ENCODE measurements at regions not wholly inside any gene's neighbourhood (a gene's known extent, or its start where the extent isn't known, plus 50 kb on each side); places are given as distances from the start of the nearest gene placed in this dataset.
"Not testable (repeated sequence)": the region's sequence is repeated elsewhere in the genome, so short reads cannot be mapped to it uniquely, and the experiment has no call there.

DNA sequence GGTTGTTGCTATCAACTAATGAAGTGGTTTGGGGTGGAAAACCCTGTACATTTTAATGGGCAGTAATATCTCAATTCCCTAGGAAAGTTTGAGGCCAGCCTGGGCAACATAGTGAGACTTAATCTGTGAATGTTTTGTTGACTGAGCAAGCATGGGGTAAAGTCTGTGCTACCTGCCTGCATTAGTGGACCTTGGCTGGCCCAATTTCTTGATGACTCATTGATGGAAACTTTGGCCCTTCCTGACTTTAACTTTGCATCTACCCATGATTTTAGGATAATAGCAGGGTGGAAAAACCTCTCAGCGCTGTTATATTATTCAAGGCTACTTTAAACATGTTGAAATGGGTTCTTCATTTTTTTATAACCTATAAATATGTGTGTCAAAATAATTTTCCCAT, 389.4 kb upstream of the RORB start:
- no peak for DNase-seq

- DNase-seq = no peak
Observed at GRCh38 chr9:74115976-74116375, 381.2 kb upstream of the RORB start.

DNA sequence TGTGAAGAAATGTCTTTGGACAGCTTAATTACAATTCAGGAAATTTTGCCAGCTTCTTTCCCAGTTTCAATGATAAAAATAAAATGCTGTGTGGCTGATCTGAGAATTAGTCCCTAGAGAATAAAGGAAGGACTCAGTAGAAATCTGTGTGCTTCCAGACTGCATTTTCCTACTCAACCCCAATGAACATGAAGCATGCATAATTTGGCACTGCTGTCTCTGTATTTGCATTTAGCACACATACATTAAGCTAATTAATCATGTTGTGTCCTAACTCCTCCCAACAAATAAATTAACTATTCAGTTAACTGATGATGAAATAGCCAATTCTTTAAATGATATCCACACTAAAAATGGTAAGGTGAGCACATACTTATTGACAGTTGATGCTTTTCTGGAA, 380.0 kb upstream of the RORB start:
- DNase-seq = no peak

DNA sequence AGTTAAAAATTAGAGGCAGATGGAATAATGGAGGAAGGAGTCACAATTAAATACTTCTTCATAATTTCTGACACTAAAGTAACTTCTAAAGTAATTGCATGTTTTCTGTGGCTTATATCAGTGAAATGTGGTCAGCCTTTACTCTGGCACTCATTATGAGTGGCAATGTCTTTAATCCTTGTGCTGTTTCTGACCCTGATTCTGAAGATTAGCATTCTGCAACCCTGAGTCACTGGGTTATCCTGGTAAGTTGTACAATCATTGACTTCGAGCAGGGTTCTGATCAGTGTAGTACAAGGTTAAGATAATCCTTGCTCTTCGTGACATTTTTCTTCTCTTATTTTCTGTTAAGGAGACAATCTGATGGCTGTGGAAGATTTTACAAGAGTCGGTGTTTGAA, 379.4 kb upstream of the RORB start:
- DNase-seq = no peak

- no peak for DNase-seq
Observed at GRCh38 chr9:74120061-74120460, 377.1 kb upstream of the RORB start.

- no peak for DNase-seq
Observed at GRCh38 chr9:74120470-74120869, 376.7 kb upstream of the RORB start.

DNA sequence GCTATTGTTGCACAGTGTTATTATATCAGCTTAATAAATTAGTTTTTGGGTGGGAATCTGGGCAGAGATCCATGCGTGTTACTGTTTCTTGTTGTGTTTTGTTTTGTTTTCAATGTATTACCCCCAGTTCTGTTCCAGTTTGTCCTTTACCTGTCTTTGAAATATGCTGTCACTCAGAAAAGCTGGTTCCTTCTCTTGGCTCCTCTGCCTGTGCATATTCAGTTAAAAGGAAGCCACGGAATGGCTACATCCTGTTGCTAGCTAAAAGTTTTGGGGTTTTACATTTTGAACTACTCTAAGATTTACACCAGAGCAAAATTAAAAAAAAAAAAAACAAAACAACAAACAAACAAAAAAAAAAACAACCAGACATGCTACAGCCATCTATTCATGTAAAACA, 374.9 kb upstream of the RORB start:
- DNase-seq = no peak

GRCh38 chr9:74122661-74123060, 374.5 kb upstream of the RORB start:
- DNase-seq = no peak

GRCh38 chr9:74125941-74126340, 371.2 kb upstream of the RORB start:
- DNase-seq = no peak

DNA sequence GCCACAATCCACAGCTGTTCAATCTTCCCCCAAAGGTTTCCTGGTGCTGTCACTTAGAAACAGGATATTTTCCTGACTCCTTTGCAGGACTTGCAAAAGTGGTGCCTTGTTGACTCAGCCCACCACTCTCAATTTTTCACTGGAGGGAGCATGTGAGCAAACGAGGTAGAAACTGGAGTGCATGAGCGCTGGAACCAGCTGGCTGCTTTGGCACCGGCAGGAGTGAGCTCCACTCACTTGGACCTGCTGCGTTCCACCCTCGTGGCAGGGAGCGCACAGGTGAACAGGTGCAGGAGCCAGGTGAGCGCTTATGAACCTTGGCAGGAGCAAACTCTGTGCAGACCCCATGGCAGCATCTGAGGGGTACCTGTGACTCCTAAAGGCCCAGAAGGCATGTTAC, 364.1 kb upstream of the RORB start:
- no peak for DNase-seq

GRCh38 chr9:74133921-74134320, 363.2 kb upstream of the RORB start:
- no peak for DNase-seq

DNA sequence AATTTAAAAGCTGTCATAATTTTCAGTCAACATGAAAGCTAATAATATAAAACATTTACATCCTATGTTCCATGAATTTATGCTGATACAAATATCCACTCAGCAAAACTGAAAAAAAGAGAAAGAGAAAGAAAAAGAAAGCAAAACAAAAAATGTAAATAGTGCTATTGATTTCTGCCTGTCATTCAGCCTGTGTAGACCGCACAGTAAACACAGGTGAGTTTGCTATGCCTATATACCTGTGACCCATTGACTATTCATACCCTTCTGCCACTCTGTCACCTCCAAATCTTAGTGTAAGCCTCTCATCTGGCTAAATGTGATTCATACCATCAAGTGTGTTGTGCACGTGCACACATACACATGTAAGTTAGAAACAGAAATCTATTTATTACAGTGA, 359.0 kb upstream of the RORB start:
- no peak for DNase-seq

DNA sequence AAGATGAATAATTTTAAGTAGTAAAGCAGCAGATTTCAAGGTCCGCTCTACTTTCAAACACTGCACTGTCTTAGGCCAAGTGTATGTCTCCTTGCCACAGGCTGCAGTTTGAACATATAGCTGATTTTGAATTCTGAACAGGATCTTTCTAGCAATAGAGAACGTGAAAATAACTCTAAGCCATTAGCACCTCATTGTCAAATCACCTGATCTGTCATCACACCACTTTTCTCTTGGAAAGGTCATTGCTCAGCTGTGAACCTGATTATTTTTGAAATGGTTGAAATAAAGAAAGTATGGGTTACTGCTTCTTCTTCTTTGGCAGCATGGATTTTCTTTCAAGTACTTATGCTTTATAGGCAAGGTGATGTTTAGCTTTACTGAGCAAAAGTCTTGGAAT, 357.0 kb upstream of the RORB start:
- no peak for DNase-seq

DNA sequence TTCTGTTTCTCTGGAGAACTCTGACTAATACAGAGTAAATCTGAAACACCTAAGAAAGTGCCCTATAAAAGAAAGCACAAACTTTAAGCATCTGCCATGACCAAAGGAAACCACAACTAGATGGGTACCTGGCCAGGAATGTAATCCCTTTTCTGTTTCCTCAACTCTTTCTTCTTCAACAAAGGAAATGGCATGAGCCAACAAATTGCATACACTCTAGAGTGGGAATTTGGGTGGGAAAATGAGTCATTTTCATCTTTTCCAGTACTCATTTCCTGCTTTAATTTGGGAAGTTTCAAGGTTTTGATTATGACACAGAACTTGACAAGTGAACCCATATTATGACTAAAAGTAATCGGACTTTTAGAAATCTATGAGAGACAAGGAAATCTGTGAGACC, 349.2 kb upstream of the RORB start:
- no peak for DNase-seq

- no peak for DNase-seq
Observed at GRCh38 chr9:74172874-74173273, 324.3 kb upstream of the RORB start.

DNA sequence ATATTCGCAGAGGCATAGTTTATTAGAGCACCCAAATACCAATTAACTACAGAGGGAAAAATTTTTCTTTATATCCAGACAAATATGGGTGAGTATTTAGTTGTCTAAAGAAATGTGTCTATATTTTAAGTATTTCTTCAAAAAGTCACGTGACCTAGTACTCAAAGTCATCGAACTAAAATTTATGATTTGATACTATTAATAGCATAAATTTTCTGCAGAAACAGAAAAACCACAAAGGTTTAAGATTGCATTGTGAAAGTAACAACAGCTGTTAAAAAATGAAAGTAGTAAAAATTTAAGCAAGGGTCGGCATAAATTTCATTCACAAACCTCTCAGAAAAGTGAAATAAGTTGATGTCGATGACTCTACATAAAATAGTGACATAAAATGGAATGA, 323.9 kb upstream of the RORB start:
- DNase-seq = no peak

DNA sequence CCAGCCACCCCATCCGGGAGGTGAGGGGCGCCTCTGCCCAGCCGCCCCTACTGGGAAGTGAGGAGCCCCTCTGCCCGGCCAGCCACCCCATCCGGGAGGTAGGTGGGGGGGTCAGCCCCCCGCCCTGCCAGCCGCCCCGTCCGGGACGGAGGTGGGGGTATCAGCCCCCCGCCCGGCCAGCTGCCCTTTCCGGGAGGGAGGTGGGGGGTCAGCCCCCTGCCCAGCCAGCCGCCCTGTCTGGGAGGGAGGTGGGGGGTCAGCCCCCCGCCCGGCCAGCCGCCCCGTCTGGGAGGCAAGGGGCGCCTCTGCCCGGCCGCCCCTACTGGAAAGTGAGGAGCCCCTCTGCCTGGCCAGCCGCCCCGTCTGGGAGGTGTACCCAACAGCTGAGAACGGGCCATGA, 299.4 kb upstream of the RORB start:
- DNase-seq = not testable (repeated sequence)

DNA sequence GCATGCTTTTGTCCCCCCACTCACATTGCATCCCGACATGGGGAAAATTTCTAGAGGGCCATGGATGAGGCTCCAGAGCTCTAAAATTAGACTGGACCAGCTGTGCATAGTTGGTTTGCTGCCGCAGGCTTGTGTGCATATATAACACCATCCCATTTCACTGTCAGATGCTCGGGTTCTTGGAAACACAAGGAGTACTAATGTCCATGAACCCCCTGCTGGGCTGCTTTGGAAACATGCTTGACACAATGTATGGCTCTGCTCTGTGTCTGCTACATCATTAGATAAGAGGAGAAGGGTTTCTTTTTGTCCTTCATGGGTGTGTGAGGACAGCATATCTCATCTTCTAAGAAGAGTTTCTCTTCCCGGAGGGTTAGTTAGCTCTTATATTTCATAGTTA, 292.1 kb upstream of the RORB start:
- DNase-seq = no peak

- DNase-seq = no peak
Observed at GRCh38 chr9:74218385-74219063, 278.6 kb upstream of the RORB start.

GRCh38 chr9:74220327-74220726, 276.8 kb upstream of the RORB start:
- DNase-seq = no peak

DNA sequence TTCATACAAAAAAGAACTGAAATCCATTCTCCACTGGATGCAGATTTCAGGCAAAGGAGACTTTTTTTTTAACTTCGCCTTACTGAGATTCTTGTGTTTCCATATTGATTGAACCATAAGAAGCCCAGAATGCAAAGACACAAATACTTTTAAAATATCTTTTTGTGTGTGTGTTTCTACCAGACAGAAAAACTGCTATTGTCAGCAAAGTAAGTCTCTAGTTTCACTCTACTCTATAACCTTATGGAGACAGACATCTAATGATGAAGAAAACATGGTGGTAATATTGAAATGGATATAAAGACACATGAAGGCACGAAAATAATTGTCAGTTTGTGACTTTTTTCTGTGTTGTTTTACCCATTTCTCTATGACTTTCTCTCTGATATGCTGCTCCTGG, 260.3 kb upstream of the RORB start:
- DNase-seq = no peak

DNA sequence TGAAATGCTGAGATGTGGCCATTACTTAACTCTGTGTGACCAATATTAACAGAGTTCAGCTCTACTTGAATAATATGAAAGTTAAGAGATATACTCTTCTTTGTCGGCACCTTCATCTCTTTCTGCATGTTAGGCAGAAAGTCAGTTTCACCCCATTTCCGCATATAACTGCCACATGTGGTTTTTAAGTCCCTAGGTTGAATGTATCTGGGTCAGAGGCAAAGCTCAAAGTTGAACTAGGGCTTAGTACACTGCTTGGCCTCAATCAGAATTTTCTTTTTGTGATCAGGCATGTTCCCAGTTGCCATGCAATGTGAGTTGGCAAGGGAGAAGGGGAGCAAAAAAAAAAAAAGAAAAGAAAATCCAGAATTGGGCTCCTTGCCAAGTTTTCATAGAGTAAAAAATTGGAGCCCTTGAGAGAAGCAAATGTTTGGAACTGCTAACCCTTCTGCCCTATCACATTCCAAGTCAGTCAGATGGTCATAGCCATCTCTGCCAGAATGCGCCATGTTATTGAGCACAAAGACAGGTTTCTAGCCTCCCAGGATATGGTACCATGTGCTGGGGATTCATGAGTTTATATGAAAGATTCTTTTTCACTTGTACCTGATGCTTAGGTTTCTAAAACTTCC, 251.2 kb upstream of the RORB start:
- DNase-seq = no peak

GRCh38 chr9:74255489-74255984, 241.6 kb upstream of the RORB start:
- DNase-seq = no peak

- no peak for DNase-seq
Observed at GRCh38 chr9:74275872-74276508, 221.1 kb upstream of the RORB start.

GRCh38 chr9:74277532-74277931, 219.6 kb upstream of the RORB start:
- DNase-seq = no peak

Measured in EL (cell line).